ENCODE measurements at regions not wholly inside any gene's neighbourhood (a gene's known extent, or its start where the extent isn't known, plus 50 kb on each side); places are given as distances from the start of the nearest gene placed in this dataset.

DNA sequence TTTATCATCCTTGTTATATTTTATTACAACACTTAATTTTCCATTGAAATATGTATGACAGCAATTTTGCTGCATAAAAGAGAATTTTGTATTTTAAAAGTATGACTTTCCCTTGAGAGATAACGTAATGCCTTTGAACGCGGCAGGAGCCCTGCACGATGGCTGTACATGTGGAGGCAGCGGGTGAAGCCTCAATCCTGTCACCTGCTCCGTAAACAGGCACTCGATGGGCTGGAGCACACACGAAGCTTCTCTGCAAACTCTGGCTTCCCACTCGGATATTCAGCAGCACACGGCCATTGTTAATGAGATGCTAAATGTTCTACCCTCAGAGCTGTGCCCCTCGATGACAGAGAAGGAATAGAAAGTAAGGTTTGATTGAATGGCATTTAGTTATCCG is 184.4 kb downstream of the RTP5 start:
- TF ChIP-seq CTCF (conservative IDR thresholded peaks at IDR 0.05) = no peak
- no peak for TF ChIP-seq ZFX (IDR thresholded peaks at IDR 0.05)
